Neutrophil (primary cell): ENCODE measurements at regions not wholly inside any gene's neighbourhood (a gene's known extent, or its start where the extent isn't known, plus 50 kb on each side); places are given as distances from the start of the nearest gene placed in this dataset.

Source experiments
- H3K27ac ChIP-seq: fragments of 200-600 bp; sonication (generic); 2 replicates; pipeline ENCODE4 v1.5.1; 2016; ENCODE audit warnings: mild to moderate bottlenecking, moderate library complexity
- H3K27me3 ChIP-seq: fragments of 200-600 bp; sonication (generic); 2 replicates; pipeline ENCODE4 v1.6.0; 2016; ENCODE audit warnings: mild to moderate bottlenecking
- H3K36me3 ChIP-seq: fragments of 200-600 bp; sonication (generic); 2 replicates; pipeline ENCODE4 v1.5.1; 2017
- H3K4me1 ChIP-seq, 2 experiments: fragments of 200-600 bp in 1 of 2; sonication (generic) in 1 of 2; 1 replicate in 1 of 2; 2 replicates in 1 of 2; pipeline versions ENCODE4 v1.5.1 to v1.6.1; 2013 to 2016; ENCODE audit warnings: low read depth in 1 of 2, low read length in 1 of 2, mild to moderate bottlenecking in 1 of 2, moderate library complexity in 1 of 2; ENCODE audit not compliant: control insufficient read depth in 1 of 2, insufficient read depth in 1 of 2
- H3K4me3 ChIP-seq, 2 experiments: fragments of 200-600 bp in 1 of 2; sonication (generic) in 1 of 2; 1 replicate in 1 of 2; 2 replicates in 1 of 2; pipeline ENCODE4 v1.5.1; 2013 to 2016; ENCODE audit warnings: low read depth in 1 of 2, low read length in 1 of 2, mild to moderate bottlenecking in 1 of 2, moderate library complexity in 1 of 2
- H3K9me3 ChIP-seq: fragments of 200-600 bp; sonication (generic); 2 replicates; pipeline ENCODE4 v1.5.1; 2016
- TF ChIP-seq, protein P1 (sequence below): fragments of 200-600 bp; sonication (generic); IDR thresholded peaks from 2 replicates; pipeline ENCODE4 v1.5.1; 2016; ENCODE audit warnings: antibody characterized with exemption

DNA sequence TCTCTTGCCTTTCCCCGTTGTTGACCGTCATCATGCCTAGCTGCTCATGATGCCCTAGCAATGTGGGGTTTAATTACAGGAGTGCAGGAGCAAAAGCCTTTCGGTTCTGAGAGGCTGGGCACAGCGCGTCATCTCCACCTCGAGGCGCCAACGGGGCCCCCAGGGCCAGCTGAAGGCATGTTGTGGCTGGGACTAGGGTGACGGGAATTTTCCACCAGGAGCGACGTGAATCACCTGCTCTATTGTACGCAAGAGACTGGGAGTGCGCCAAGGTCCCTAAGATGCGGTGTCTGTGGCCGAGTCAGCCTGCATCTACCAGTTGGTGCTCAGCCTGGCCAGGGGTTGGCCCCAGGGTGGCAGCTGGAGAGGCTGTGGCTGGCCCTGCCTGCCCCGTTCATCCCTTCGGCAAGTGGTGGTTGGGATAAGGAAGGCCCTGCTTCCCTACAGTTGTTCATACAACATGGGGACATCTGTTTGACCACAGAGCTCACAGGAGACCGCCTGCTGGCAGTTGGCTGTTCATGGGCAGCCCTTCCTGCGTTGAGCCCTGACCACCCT, 1175.6 kb downstream of the BRD1 start:
- H3K9me3 ChIP-seq = no peaks in the 10 kb centered on the region
- H3K27me3 ChIP-seq = no peaks in the 10 kb centered on the region
- H3K4me3 ChIP-seq = no peak overlapping the region
- TF ChIP-seq, protein P1, sequence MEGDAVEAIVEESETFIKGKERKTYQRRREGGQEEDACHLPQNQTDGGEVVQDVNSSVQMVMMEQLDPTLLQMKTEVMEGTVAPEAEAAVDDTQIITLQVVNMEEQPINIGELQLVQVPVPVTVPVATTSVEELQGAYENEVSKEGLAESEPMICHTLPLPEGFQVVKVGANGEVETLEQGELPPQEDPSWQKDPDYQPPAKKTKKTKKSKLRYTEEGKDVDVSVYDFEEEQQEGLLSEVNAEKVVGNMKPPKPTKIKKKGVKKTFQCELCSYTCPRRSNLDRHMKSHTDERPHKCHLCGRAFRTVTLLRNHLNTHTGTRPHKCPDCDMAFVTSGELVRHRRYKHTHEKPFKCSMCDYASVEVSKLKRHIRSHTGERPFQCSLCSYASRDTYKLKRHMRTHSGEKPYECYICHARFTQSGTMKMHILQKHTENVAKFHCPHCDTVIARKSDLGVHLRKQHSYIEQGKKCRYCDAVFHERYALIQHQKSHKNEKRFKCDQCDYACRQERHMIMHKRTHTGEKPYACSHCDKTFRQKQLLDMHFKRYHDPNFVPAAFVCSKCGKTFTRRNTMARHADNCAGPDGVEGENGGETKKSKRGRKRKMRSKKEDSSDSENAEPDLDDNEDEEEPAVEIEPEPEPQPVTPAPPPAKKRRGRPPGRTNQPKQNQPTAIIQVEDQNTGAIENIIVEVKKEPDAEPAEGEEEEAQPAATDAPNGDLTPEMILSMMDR = no peak
- no peaks in the 10 kb centered on the region for H3K4me1 ChIP-seq
- no peak overlapping the region for H3K27ac ChIP-seq
- H3K36me3 ChIP-seq = no peaks in the 10 kb centered on the region

DNA sequence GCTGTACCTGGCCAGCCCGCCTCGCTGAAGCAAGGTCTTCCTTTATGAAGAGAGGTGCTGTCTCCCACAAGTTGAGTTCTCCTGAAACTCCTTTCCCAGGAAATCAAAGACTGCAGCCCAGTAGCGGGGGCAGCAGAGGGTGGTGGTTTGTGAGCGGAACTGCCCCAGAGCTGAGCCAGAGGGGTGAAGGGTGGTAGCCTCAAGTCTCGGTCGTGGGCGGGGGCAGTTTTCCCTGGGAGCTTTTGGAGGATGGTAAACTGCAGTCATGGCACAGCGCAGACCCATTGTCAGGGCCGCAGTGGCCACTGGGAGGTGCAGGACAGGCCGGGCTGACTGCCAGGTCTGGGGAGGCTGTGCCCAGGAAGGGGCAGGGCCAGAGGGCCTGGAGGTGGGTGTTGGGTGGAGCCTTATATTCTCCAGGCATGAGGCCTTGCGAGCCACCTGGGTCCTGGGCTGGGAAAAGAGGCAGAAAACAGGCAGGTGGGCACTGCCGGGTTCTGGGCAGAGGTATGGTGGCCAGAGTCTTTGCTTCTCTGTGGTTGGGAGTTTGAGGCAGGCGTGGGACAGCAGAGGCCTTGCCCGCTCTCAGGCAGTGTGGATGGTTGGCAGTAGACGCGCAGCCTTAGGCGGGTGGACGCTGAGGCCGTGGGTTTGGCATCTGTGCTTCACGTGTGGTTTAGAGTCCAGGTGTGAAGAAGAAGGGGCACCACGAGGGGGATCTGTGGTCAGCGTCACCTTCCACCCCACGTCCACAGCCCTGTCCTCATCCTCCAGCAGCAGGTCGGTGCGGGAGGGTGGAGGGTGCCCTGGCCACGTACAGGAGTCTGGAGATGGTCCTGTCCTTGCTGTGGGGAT, 1176.4 kb downstream of the BRD1 start:
- TF ChIP-seq, protein P1 = no peak
- Histone ChIP-seq H3K27me3 (no peaks in the 10 kb centered on the region), H3K4me3 (no peak overlapping the region), H3K9me3 (no peaks in the 10 kb centered on the region), H3K4me1 (no peaks in the 10 kb centered on the region), H3K36me3 (no peaks in the 10 kb centered on the region), H3K27ac (no peak overlapping the region)

DNA sequence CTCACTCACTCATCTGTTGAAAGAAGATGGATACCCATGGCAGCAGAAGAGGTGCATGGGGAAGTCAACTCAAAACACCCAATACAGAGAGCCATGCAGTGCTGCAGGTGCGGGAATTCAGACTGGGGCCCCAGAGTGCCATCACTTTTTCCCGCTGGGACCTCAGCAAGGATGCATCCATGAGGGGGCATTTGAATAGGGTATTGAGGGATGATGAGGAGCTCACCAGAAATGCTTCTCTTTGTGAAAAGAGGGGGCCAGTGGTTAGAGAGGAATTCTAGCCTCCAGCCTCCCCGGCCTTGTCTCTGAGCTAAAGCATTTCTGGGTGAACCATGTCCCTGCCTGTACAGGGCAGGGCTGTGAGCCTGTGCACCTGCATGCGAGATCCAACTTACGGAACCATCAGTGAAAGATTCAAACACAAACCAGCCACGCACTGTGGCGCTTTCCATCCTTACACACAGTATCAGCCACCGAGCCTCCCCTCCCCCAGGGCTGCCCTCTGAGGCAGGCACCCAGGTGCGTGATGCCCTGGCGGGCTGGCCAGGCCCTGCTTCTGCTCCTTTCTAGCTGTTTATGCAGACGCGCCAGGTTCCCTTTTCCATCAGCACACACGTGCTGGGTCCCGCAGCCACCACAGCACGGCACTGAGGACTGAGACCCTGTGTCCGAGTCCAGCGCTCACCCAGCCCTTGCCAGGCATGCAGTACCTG, 1177.2 kb downstream of the BRD1 start:
- H3K36me3 ChIP-seq = no peaks in the 10 kb centered on the region
- H3K9me3 ChIP-seq = no peaks in the 10 kb centered on the region
- H3K4me1 ChIP-seq = no peaks in the 10 kb centered on the region
- TF ChIP-seq, protein P1 = no peak
- H3K27me3 ChIP-seq = no peaks in the 10 kb centered on the region
- H3K4me3 ChIP-seq = no peak overlapping the region
- no peak overlapping the region for H3K27ac ChIP-seq

DNA sequence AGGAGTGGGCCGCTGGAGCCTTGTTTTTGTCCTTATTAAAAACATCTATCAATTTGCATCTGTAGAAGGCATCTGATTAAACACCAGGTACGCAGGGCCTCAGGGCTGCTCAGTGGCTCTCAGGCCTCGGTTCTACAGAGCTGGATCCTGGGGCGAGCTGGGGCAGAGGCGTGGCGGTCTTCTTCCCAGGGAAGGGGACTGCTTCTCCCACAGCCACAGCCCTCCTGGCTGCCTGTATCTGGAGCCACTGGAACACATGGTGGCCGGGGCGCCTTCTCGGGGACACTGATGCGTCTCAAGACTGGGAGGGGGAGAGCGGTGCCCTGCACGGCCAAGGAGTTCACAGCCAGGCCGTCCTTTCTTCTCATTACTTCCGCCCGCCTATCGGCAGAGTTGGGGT, 1178.2 kb downstream of the BRD1 start:
- H3K27ac ChIP-seq = no peak overlapping the region
- H3K4me1 ChIP-seq = no peaks in the 10 kb centered on the region
- no peaks in the 10 kb centered on the region for H3K36me3 ChIP-seq
- H3K27me3 ChIP-seq = no peaks in the 10 kb centered on the region
- H3K9me3 ChIP-seq = no peaks in the 10 kb centered on the region
- H3K4me3 ChIP-seq = no peak overlapping the region
- TF ChIP-seq, protein P1 = no peak

DNA sequence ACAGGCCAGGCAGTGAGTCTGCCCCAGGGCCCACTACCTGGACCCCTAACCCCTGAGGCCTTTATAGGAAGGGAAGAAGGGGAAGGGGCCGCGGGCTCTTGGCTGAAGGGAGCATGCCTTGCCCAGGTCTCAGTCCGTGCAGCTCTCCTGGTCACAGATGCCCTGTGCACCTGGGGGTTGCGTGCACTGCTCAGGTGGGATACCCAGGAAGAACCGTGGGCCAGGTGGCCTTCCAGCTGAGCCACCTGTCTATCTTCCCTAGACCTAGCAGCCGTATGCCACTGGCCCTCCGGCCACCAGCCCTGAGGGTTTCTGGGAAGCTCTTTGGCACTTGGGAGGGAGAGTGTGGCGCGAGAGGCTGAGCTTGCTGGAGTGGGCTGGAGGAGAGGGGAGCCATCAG, 1178.6 kb downstream of the BRD1 start:
- Histone ChIP-seq H3K36me3 (no peaks in the 10 kb centered on the region), H3K4me3 (no peak overlapping the region), H3K27ac (no peak overlapping the region), H3K9me3 (no peaks in the 10 kb centered on the region), H3K27me3 (no peaks in the 10 kb centered on the region), H3K4me1 (no peaks in the 10 kb centered on the region)
- TF ChIP-seq, protein P1 = no peak
